ENCODE measurements at regions not wholly inside any gene's neighbourhood (a gene's known extent, or its start where the extent isn't known, plus 50 kb on each side); places are given as distances from the start of the nearest gene placed in this dataset.

GRCh38 chr11:79942090-79942489 lies 501.3 kb upstream of the TENM4 start (continued):
- TF ChIP-seq ZNF609 (CRISPR knock-in tag; IDR thresholded peaks at IDR 0.05; ENCODE audit: borderline replicate concordance) = no peak

GRCh38 chr11:79940974-79941735 lies 500.3 kb upstream of the TENM4 start:
- H3K27me3 ChIP-seq (ENCODE audit: control insufficient read depth in 1 of 2, insufficient read depth in 2 of 2, low read length in 2 of 2) = no peaks in the 10 kb centered on the region
- ChIA-PET CTCF (ENCODE audit: low intra/inter-chr PET ratio, low total read pairs) (no interaction called here), POLR2A (no interaction called here)
- BruUV-seq (replicated peaks) = no TSS peak
- H3K4me3 ChIP-seq (replicated peaks in 1 of 3; ENCODE audit: insufficient read depth in 1 of 3, low read depth in 2 of 3, low read length in 3 of 3) = no peak overlapping the region
- intact Hi-C loops (cut with micrococcal nuclease; ENCODE audit: unreplicated experiment) (no loop called here), in situ Hi-C loops (cut with HindIII; ENCODE audit: extremely low pct_ligation_motif_present, low pct_unique_long_range_greater_than_20kb) (no loop called here)
- H4K20me1 ChIP-seq (ENCODE audit: insufficient read depth, low read length) = no peaks in the 10 kb centered on the region
- TF ChIP-seq FOXK2 (IDR thresholded peaks at IDR 0.05) (no peak), ZNF687 (CRISPR knock-in tag; IDR thresholded peaks at IDR 0.05) (no peak), ARID5B (CRISPR knock-in tag; IDR thresholded peaks at IDR 0.05) (no peak), ZBTB39 (CRISPR knock-in tag; IDR thresholded peaks at IDR 0.05) (no peak)
- 1% methylated on average over 3 of the region's 3 CpGs for WGBS (ENCODE audit: low lambda C conversion rate)
- no peak overlapping the region for H2AFZ ChIP-seq (ENCODE audit: low read length)
- ATAC-seq (no peak), DNase-seq (ENCODE audit: low spot score) (no peak), FAIRE-seq (no peak)
- no peaks in the 10 kb centered on the region for H3K79me2 ChIP-seq (ENCODE audit: insufficient read depth, low read length)
- H3K9ac ChIP-seq (ENCODE audit: insufficient read depth, low read depth, low read length) = no peak overlapping the region
- H3K4me2 ChIP-seq (ENCODE audit: low read depth, low read length) = no peak overlapping the region
- no peaks in the 10 kb centered on the region for H3K36me3 ChIP-seq (replicated peaks in 1 of 2; ENCODE audit: control insufficient read depth in 1 of 2, insufficient read depth in 2 of 2, low read length in 2 of 2)
- H3K4me1 ChIP-seq (ENCODE audit: insufficient read depth, low read length) = no peaks in the 10 kb centered on the region
- H3K27ac ChIP-seq (ENCODE audit: extremely low read length, insufficient read depth, low read length) = no peak overlapping the region
- H3K9me3 ChIP-seq (ENCODE audit: low read length) = no peaks in the 10 kb centered on the region
